H9 (cell line): ENCODE measurements at regions not wholly inside any gene's neighbourhood (a gene's known extent, or its start where the extent isn't known, plus 50 kb on each side); places are given as distances from the start of the nearest gene placed in this dataset.
A peak's percentile ranks its signal among the peaks of the same experiment; 100 is the strongest.

ENCODE experiments used
- DNase-seq: peaks from one replicate; pipeline ENCODE4 v3.0.0-alpha.2; 2017
- H2AFZ ChIP-seq: one replicate; pipeline ENCODE4 v1.6.1; 2013; ENCODE audit warnings: mild to moderate bottlenecking, low read length, control low read depth, moderate library complexity
- H2AK5ac ChIP-seq: 2 replicates; pipeline ENCODE4 v1.6.1; 2013; ENCODE audit warnings: low read length, control low read depth, mixed read lengths; ENCODE audit not compliant: insufficient read length
- H2BK120ac ChIP-seq: one replicate; pipeline ENCODE4 v1.6.1; 2013; ENCODE audit warnings: low read depth, mild to moderate bottlenecking, low read length, control low read depth, inconsistent platforms; ENCODE audit not compliant: poor library complexity, severe bottlenecking
- H2BK12ac ChIP-seq: 2 replicates; pipeline ENCODE4 v1.6.1; 2013; ENCODE audit warnings: low read length, control low read depth, mixed read lengths, low read depth; ENCODE audit not compliant: insufficient read length
- H2BK15ac ChIP-seq: 2 replicates; pipeline ENCODE4 v1.6.1; 2013; ENCODE audit warnings: low read depth, low read length, control low read depth
- H2BK20ac ChIP-seq: one replicate; pipeline ENCODE4 v1.6.1; 2013; ENCODE audit warnings: low read depth, mild to moderate bottlenecking, low read length, control low read depth, inconsistent platforms; ENCODE audit not compliant: poor library complexity, severe bottlenecking
- H2BK5ac ChIP-seq: 2 replicates; pipeline ENCODE4 v1.6.1; 2013; ENCODE audit warnings: low read length, control low read depth, mixed read lengths; ENCODE audit not compliant: insufficient read length
- H3K14ac ChIP-seq: 2 replicates; pipeline ENCODE4 v1.6.1; 2013; ENCODE audit warnings: low read length, control low read depth; ENCODE audit not compliant: insufficient read depth
- H3K18ac ChIP-seq: 2 replicates; pipeline ENCODE4 v1.6.1; 2013; ENCODE audit warnings: low read depth, mild to moderate bottlenecking, mixed read lengths, low read length, control low read depth; ENCODE audit not compliant: insufficient read length
- H3K23ac ChIP-seq: 2 replicates; pipeline ENCODE4 v1.6.1; 2013; ENCODE audit warnings: low read length, control low read depth, mixed read lengths, low read depth; ENCODE audit not compliant: insufficient read length
- H3K23me2 ChIP-seq: 2 replicates; pipeline ENCODE4 v1.6.1; 2013; ENCODE audit warnings: low read depth, mild to moderate bottlenecking, mixed read lengths, low read length, control low read depth; ENCODE audit not compliant: insufficient read length, poor library complexity, severe bottlenecking
- H3K27ac ChIP-seq: 2 replicates; pipeline ENCODE4 v1.5.1; 2013; ENCODE audit warnings: low read length, control low read depth, mixed read lengths, low read depth; ENCODE audit not compliant: insufficient read length
- H3K27me3 ChIP-seq: 2 replicates; pipeline ENCODE4 v1.6.1; 2013; ENCODE audit warnings: low read length, control low read depth, inconsistent platforms; ENCODE audit not compliant: insufficient read depth
- H3K4ac ChIP-seq: 2 replicates; pipeline ENCODE4 v1.6.1; 2013; ENCODE audit warnings: low read depth, mild to moderate bottlenecking, control low read depth, inconsistent platforms, low read length, moderate library complexity
- H3K4me1 ChIP-seq: 2 replicates; pipeline ENCODE4 v1.6.1; 2013; ENCODE audit warnings: low read length, control low read depth, inconsistent platforms; ENCODE audit not compliant: insufficient read depth
- H3K4me2 ChIP-seq: 2 replicates; pipeline ENCODE4 v1.6.1; 2013; ENCODE audit warnings: low read length, control low read depth, mixed read lengths; ENCODE audit not compliant: insufficient read length, insufficient read depth
- H3K56ac ChIP-seq: 2 replicates; pipeline ENCODE4 v1.6.1; 2013; ENCODE audit warnings: low read depth, mild to moderate bottlenecking, mixed read lengths, low read length, control low read depth; ENCODE audit not compliant: insufficient read length
- H3K79me1 ChIP-seq: 2 replicates; pipeline ENCODE4 v1.6.1; 2013; ENCODE audit warnings: low read depth, mild to moderate bottlenecking, moderate library complexity, low read length, control low read depth, inconsistent platforms; ENCODE audit not compliant: insufficient read depth, poor library complexity, severe bottlenecking
- H3K79me2 ChIP-seq: 2 replicates; pipeline ENCODE4 v1.6.1; 2013; ENCODE audit warnings: low read length, control low read depth, inconsistent platforms; ENCODE audit not compliant: insufficient read depth
- H3K9ac ChIP-seq: 2 replicates; pipeline ENCODE4 v1.6.1; 2013; ENCODE audit warnings: low read length, control low read depth, mixed read lengths; ENCODE audit not compliant: insufficient read length; ENCODE audit errors: extremely low read depth
- H3K9me3 ChIP-seq: one replicate; pipeline ENCODE4 v1.6.1; 2013; ENCODE audit warnings: low read depth, low read length, inconsistent platforms; ENCODE audit not compliant: control insufficient read depth
- H3T11ph ChIP-seq: one replicate; pipeline ENCODE4 v1.6.1; 2013; ENCODE audit warnings: mild to moderate bottlenecking, low read length, control low read depth, inconsistent platforms
- H4K20me1 ChIP-seq: one replicate; pipeline ENCODE4 v1.6.1; 2013; ENCODE audit not compliant: control insufficient read depth, insufficient read length, insufficient read depth
- H4K5ac ChIP-seq: 2 replicates; pipeline ENCODE4 v1.6.1; 2013; ENCODE audit warnings: low read depth, mild to moderate bottlenecking, mixed read lengths, low read length, control low read depth; ENCODE audit not compliant: insufficient read length
- H4K8ac ChIP-seq: replicated peaks from 2 replicates; pipeline ENCODE4 v1.6.1; 2013; ENCODE audit warnings: low read length, control low read depth, mixed read lengths, low read depth; ENCODE audit not compliant: insufficient read length
- H4K91ac ChIP-seq: 2 replicates; pipeline ENCODE4 v1.6.1; 2013; ENCODE audit warnings: low read depth, mild to moderate bottlenecking, moderate library complexity, mixed read lengths, low read length, control low read depth; ENCODE audit not compliant: insufficient read length
- H3K27ac Mint-ChIP-seq, 3 experiments: 2 replicates in 2 of 3; 3 replicates in 1 of 3; pipeline ENCODE4 v1.8.0; 2020 to 2021; ENCODE audit warnings: mixed read lengths in 3 of 3, mild to moderate bottlenecking in 1 of 3, moderate library complexity in 1 of 3
- H3K27me3 Mint-ChIP-seq: 2 replicates; pipeline ENCODE4 v1.8.0; 2021; ENCODE audit warnings: low read depth, mild to moderate bottlenecking, moderate library complexity, mixed read lengths
- H3K36me3 Mint-ChIP-seq, 3 experiments: 2 replicates in 2 of 3; 3 replicates in 1 of 3; pipeline ENCODE4 v1.8.0; 2020 to 2021; ENCODE audit warnings: low read depth in 3 of 3, mixed read lengths in 3 of 3; ENCODE audit not compliant: insufficient read depth in 1 of 3
- H3K4me1 Mint-ChIP-seq, 2 experiments: 2 replicates each; pipeline ENCODE4 v1.8.0; 2020; ENCODE audit warnings: mixed read lengths in 2 of 2
- H3K4me3 Mint-ChIP-seq, 2 experiments: 2 replicates in 1 of 2; 3 replicates in 1 of 2; pipeline ENCODE4 v1.8.0; 2020 to 2021; ENCODE audit warnings: mild to moderate bottlenecking in 2 of 2, mixed read lengths in 2 of 2, moderate library complexity in 1 of 2
- H3K9me3 Mint-ChIP-seq, 2 experiments: 2 replicates in 1 of 2; 3 replicates in 1 of 2; pipeline ENCODE4 v1.8.0; 2020; ENCODE audit warnings: mild to moderate bottlenecking in 2 of 2, mixed read lengths in 2 of 2, moderate library complexity in 1 of 2
- CTCF ChIP-seq: fragments of 200-600 bp; sonication (generic); conservative IDR thresholded peaks from 3 replicates; pipeline ENCODE4 v1.8.0; 2021; ENCODE audit warnings: antibody characterized with exemption, mild to moderate bottlenecking
- WGBS: extraction: QIAGEN DNeasy Blood & Tissue Kit; methylation state at CpG from one replicate; pipeline ENCODE4 v1.1.7; 2013; ENCODE audit warnings: missing lambda C conversion rate, low lambda C conversion rate, mixed read lengths; ENCODE audit not compliant: insufficient read length; ENCODE audit errors: extremely low coverage; 5-methylcytosine and 5-hydroxymethylcytosine counted together

- no peaks in the 10 kb centered on the region for H3K4me1 ChIP-seq
- H3K36me3 Mint-ChIP-seq, result no peaks in the 10 kb centered on the region; a peak in 1 of 7 replicates
- no peaks in the 10 kb centered on the region; the same call in 1 of the 2 replicates for H3K27me3 Mint-ChIP-seq
- H3K9me3 Mint-ChIP-seq, result no peaks in the 10 kb centered on the region; a peak in 1 of 5 replicates
- no peak overlapping the region for H3K56ac ChIP-seq
- no peak overlapping the region for H3K9ac ChIP-seq
- H2BK12ac ChIP-seq, result no peak overlapping the region
- no peak overlapping the region for H4K5ac ChIP-seq
- no peak overlapping the region for H3K4ac ChIP-seq
- H3K4me2 ChIP-seq, result no peak overlapping the region
- no peaks in the 10 kb centered on the region for H3K27me3 ChIP-seq
- no peak overlapping the region for H3K27ac ChIP-seq
- no CpG with 5 or more reads among the region's 4 CpGs for WGBS
- H2BK5ac ChIP-seq, result no peak overlapping the region
- DNase-seq, result no peak
- H2AFZ ChIP-seq, result peak overlapping the region; percentile 11
- no peaks in the 10 kb centered on the region for H3K79me2 ChIP-seq
- H4K91ac ChIP-seq, result no peak overlapping the region
- no peak overlapping the region for H3T11ph ChIP-seq
- H3K23ac ChIP-seq, result no peak overlapping the region
- no peak overlapping the region for H3K4me3 Mint-ChIP-seq
- H2BK120ac ChIP-seq, result no peak overlapping the region
- H2BK20ac ChIP-seq, result no peak overlapping the region
- no peak for TF ChIP-seq CTCF
- no peak overlapping the region for H3K14ac ChIP-seq
- no peaks in the 10 kb centered on the region for H3K23me2 ChIP-seq
- H3K4me1 Mint-ChIP-seq, result peaks cover 13 to 16% of the 10 kb centered on the region in 2 experiments
- H3K18ac ChIP-seq, result no peak overlapping the region
- no peak overlapping the region for H2AK5ac ChIP-seq
- no peaks in the 10 kb centered on the region for H4K20me1 ChIP-seq
- H3K79me1 ChIP-seq, result no peaks in the 10 kb centered on the region
- no peak overlapping the region for H4K8ac ChIP-seq
- no peaks in the 10 kb centered on the region for H3K9me3 ChIP-seq
- H3K27ac Mint-ChIP-seq, result peak overlapping the region in 2 of 3 experiments; percentile 9 to 21; a peak in 2 of 7 replicates
- no peak overlapping the region for H2BK15ac ChIP-seq
Observed at GRCh38 chr2:179344280-179344964, 79.8 kb upstream of the SESTD1 start.
